ENCODE measurements at regions not wholly inside any gene's neighbourhood (a gene's known extent, or its start where the extent isn't known, plus 50 kb on each side); places are given as distances from the start of the nearest gene placed in this dataset.

DNA sequence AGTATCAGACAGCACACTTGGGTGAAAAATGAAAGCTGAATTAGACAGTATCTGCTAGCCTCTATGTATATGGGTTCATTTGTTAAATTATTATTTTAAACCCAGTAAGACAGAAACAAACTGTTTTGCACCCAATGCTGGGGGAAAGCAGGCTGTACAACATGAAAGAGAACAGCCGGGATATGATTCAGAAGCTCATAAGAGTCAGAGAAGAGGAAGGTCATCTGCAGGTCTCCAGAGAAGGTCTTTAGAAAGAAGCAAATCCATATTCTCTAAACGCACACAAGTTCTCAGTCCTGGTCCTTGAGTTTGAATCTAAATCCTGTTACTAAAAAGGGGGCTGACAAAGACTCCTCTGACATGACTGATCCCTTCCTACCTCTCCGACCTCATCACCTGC, 155.1 kb downstream of the SIPA1L2 start:
- no peak overlapping the region for H3K27ac ChIP-seq
- H3K4me3 ChIP-seq, result no peak overlapping the region
- peaks cover 4% of the 10 kb centered on the region for H3K36me3 ChIP-seq
- 92% methylated on average over 3 of the region's 3 CpGs for WGBS
- H3K4me1 ChIP-seq, result peaks cover 4% of the 10 kb centered on the region
- no peaks in the 10 kb centered on the region for H3K9me3 ChIP-seq
- no peaks in the 10 kb centered on the region for H3K27me3 ChIP-seq
- TF ChIP-seq POLR2A (IDR thresholded peaks at IDR 0.05), result no peak
- TF ChIP-seq POLR2AphosphoS5 (IDR thresholded peaks at IDR 0.05), result no peak
- no peak for TF ChIP-seq CTCF (IDR thresholded peaks at IDR 0.05)
- no peak for TF ChIP-seq EP300 (IDR thresholded peaks at IDR 0.05)
- DNase-seq (ENCODE audit: low spot score in 2 of 2), result no peak

- no peaks in the 10 kb centered on the region for H3K9me3 ChIP-seq
- 91% methylated on average over 4 of the region's 4 CpGs for WGBS
- peaks cover 7% of the 10 kb centered on the region for H3K36me3 ChIP-seq
- H3K27me3 ChIP-seq, result no peaks in the 10 kb centered on the region
- H3K4me3 ChIP-seq, result no peak overlapping the region
- H3K27ac ChIP-seq, result no peak overlapping the region
- H3K4me1 ChIP-seq, result peaks cover 4% of the 10 kb centered on the region
- TF ChIP-seq EP300 (IDR thresholded peaks at IDR 0.05) (no peak), POLR2AphosphoS5 (IDR thresholded peaks at IDR 0.05) (no peak), CTCF (IDR thresholded peaks at IDR 0.05) (no peak), POLR2A (IDR thresholded peaks at IDR 0.05) (no peak)
- DNase-seq (ENCODE audit: low spot score in 2 of 2), result no peak
Observed at GRCh38 chr1:232473900-232474299, 156.0 kb downstream of the SIPA1L2 start.

- Histone ChIP-seq H3K9me3 (no peaks in the 10 kb centered on the region), H3K36me3 (peaks cover 9% of the 10 kb centered on the region), H3K4me1 (peaks cover 4% of the 10 kb centered on the region), H3K27ac (no peak overlapping the region), H3K4me3 (no peak overlapping the region), H3K27me3 (no peaks in the 10 kb centered on the region)
- no peak for TF ChIP-seq POLR2A (IDR thresholded peaks at IDR 0.05)
- TF ChIP-seq POLR2AphosphoS5 (IDR thresholded peaks at IDR 0.05), result no peak
- TF ChIP-seq EP300 (IDR thresholded peaks at IDR 0.05), result no peak
- TF ChIP-seq CTCF (IDR thresholded peaks at IDR 0.05), result no peak
- 64% methylated on average over 2 of the region's 2 CpGs for WGBS
- no peak for DNase-seq (ENCODE audit: low spot score in 2 of 2)
Observed at GRCh38 chr1:232473324-232473723, 156.6 kb downstream of the SIPA1L2 start.

DNA sequence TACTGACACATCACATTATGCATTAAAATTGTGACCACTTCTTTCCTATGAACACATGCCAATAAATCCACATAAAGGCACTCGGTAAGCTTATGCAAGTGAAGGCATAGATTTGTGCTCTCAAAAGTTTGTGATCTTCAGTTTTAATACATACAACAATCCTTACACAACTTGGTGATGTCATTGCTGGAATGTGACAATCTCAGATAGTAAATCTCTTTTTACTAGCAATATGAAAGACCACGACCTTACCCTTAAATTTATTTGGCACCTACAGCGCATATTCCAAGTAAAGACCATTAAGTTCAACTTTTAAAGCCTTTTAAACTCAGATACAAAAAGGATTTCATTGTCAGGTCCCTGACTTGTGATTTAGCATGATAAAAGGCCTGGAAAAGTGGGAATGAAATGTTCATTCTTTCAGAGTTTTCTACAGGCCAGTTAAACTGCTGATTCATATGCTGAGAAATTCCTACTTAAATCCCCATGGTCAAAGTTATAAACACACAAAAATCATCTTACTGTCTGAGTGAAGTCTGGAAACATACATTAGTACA, 157.4 kb downstream of the SIPA1L2 start:
- WGBS, result 62% methylated on average over 3 of the region's 3 CpGs
- Histone ChIP-seq H3K36me3 (peaks cover 9% of the 10 kb centered on the region), H3K4me1 (peaks cover 4% of the 10 kb centered on the region), H3K9me3 (no peaks in the 10 kb centered on the region), H3K27ac (no peak overlapping the region), H3K27me3 (no peaks in the 10 kb centered on the region), H3K4me3 (no peak overlapping the region)
- TF ChIP-seq CTCF (IDR thresholded peaks at IDR 0.05), result no peak
- no peak for TF ChIP-seq POLR2AphosphoS5 (IDR thresholded peaks at IDR 0.05)
- no peak for TF ChIP-seq EP300 (IDR thresholded peaks at IDR 0.05)
- TF ChIP-seq POLR2A (IDR thresholded peaks at IDR 0.05), result no peak
- no peak for DNase-seq (ENCODE audit: low spot score in 2 of 2)

- Histone ChIP-seq H3K36me3 (peaks cover 13% of the 10 kb centered on the region), H3K4me3 (no peak overlapping the region), H3K4me1 (peaks cover 4% of the 10 kb centered on the region), H3K27ac (no peak overlapping the region), H3K27me3 (no peaks in the 10 kb centered on the region), H3K9me3 (no peaks in the 10 kb centered on the region)
- TF ChIP-seq POLR2AphosphoS5 (IDR thresholded peaks at IDR 0.05), result no peak
- no peak for TF ChIP-seq POLR2A (IDR thresholded peaks at IDR 0.05)
- TF ChIP-seq EP300 (IDR thresholded peaks at IDR 0.05), result no peak
- TF ChIP-seq CTCF (IDR thresholded peaks at IDR 0.05), result no peak
- WGBS, result 77% methylated on average over 5 of the region's 5 CpGs
- no peak for DNase-seq (ENCODE audit: low spot score in 2 of 2)
Observed at GRCh38 chr1:232471250-232471649, 158.7 kb downstream of the SIPA1L2 start.
